Loucy (cell line): ENCODE measurements at regions not wholly inside any gene's neighbourhood (a gene's known extent, or its start where the extent isn't known, plus 50 kb on each side); places are given as distances from the start of the nearest gene placed in this dataset.

Source experiments
- H2AFZ ChIP-seq: fragments of 200-600 bp; sonication (generic); 2 replicates; pipeline ENCODE4 v1.6.0; 2016; ENCODE audit warnings: antibody characterized with exemption, mild to moderate bottlenecking, low read length, moderate library complexity
- H3F3A ChIP-seq: fragments of 200-600 bp; 2 replicates; pipeline ENCODE4 v1.6.0; 2016; ENCODE audit warnings: antibody characterized with exemption, low read depth, mild to moderate bottlenecking
- H3K27me3 ChIP-seq: fragments of 200-600 bp; sonication (generic); 2 replicates; pipeline ENCODE4 v1.6.1; 2014; ENCODE audit warnings: low read length, mild to moderate bottlenecking; ENCODE audit not compliant: insufficient read depth, poor library complexity, severe bottlenecking
- H3K36me3 ChIP-seq: fragments of 200-600 bp; sonication (generic); 2 replicates; pipeline ENCODE4 v1.6.1; 2016; ENCODE audit warnings: low read length; ENCODE audit not compliant: insufficient read depth
- H3K4me1 ChIP-seq: fragments of 200-600 bp; sonication (generic); 2 replicates; pipeline ENCODE4 v1.5.1; 2014; ENCODE audit warnings: low read length, mild to moderate bottlenecking; ENCODE audit not compliant: insufficient read depth, poor library complexity, severe bottlenecking
- H3K4me2 ChIP-seq: fragments of 200-600 bp; sonication (generic); 2 replicates; pipeline ENCODE4 v1.6.0; 2014; ENCODE audit warnings: antibody characterized with exemption, low read length, low read depth, mild to moderate bottlenecking; ENCODE audit not compliant: poor library complexity, severe bottlenecking
- H3K4me3 ChIP-seq: fragments of 200-600 bp; sonication (generic); 2 replicates; pipeline ENCODE4 v1.5.1; 2014; ENCODE audit warnings: low read length, mild to moderate bottlenecking, mixed read lengths; ENCODE audit not compliant: poor library complexity, severe bottlenecking
- H3K79me2 ChIP-seq: fragments of 200-600 bp; sonication (generic); 2 replicates; pipeline ENCODE4 v1.6.1; 2014; ENCODE audit warnings: low read length; ENCODE audit not compliant: insufficient read depth
- H3K9ac ChIP-seq: fragments of 200-600 bp; sonication (generic); 2 replicates; pipeline ENCODE4 v1.6.0; 2014; ENCODE audit warnings: mild to moderate bottlenecking, low read depth, low read length, moderate library complexity; ENCODE audit not compliant: poor library complexity, severe bottlenecking
- H3K9me2 ChIP-seq: fragments of 200-600 bp; sonication (generic); replicated peaks from 2 replicates; pipeline ENCODE4 v1.6.1; 2016; ENCODE audit warnings: low read depth, low read length, mixed read lengths
- H3K9me3 ChIP-seq: fragments of 200-600 bp; sonication (generic); 2 replicates; pipeline ENCODE4 v1.6.1; 2014; ENCODE audit warnings: mild to moderate bottlenecking, antibody characterized with exemption, low read length, low read depth; ENCODE audit not compliant: insufficient read depth
- H4K20me1 ChIP-seq: fragments of 200-600 bp; sonication (generic); 2 replicates; pipeline ENCODE4 v1.6.0; 2014; ENCODE audit warnings: antibody characterized with exemption, low read length, mild to moderate bottlenecking; ENCODE audit not compliant: insufficient read depth, poor library complexity, severe bottlenecking
- EZH2phosphoT487 ChIP-seq: fragments of 200-600 bp; IDR thresholded peaks from 2 replicates; pipeline ENCODE4 v1.6.1; 2018; ENCODE audit warnings: antibody characterized with exemption, mild to moderate bottlenecking, moderate library complexity, borderline replicate concordance
- TF ChIP-seq, protein P1 (sequence below): fragments of 200-600 bp; sonication (generic); conservative IDR thresholded peaks from 2 replicates; pipeline ENCODE4 v1.5.1; 2014; ENCODE audit warnings: mild to moderate bottlenecking, antibody characterized with exemption, low read length

DNA sequence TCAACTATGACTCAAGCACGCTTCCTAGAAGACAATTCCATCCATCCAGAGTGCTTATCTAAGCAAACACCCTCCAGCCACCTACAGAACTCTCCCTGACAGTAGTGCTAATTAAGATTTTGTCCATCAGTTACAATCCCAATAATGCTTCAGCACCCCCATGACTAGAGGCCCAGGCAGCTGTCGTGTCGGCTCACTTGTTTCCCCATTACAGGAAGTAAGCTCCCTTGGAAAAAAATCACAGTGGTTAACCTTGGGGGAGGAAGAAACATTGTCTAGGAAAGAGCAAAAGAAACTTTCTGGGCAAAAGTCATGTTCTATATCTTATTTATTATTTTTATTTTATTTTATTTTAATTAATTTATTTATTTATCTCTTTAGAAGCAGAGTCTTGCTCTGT lies 108.8 kb upstream of the LPAR1 start:
- no peaks in the 10 kb centered on the region for H4K20me1 ChIP-seq
- H3K9me3 ChIP-seq = no peaks in the 10 kb centered on the region
- no peak overlapping the region for H3K4me2 ChIP-seq

DNA sequence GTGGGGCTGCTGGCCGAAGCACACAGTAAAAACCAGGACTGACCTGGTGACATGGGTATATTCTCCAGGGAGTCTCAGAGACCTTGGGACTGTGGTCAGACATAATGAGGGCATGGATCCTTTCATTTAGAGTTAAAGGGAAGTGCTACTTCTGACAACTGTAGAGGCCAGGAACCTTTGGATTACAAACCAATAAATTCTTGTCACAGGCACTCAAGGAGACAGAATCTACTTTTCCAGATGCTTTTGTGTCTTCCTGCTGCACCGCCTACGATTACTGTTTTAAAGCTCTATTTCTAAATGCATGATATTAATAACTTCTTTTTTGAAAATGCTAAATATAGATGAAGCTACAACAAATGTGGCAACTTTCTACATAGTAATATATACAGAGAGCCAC lies 106.5 kb upstream of the LPAR1 start:
- 0 out of 2 replicates have a peak, but pooled peaks cover 4% of the 10 kb centered on the region for H3K9me2 ChIP-seq
- no peak overlapping the region for H3K9ac ChIP-seq
- no peak overlapping the region for H3K4me3 ChIP-seq
- H4K20me1 ChIP-seq = no peaks in the 10 kb centered on the region
- no peak overlapping the region for H2AFZ ChIP-seq
- TF ChIP-seq, protein P1, sequence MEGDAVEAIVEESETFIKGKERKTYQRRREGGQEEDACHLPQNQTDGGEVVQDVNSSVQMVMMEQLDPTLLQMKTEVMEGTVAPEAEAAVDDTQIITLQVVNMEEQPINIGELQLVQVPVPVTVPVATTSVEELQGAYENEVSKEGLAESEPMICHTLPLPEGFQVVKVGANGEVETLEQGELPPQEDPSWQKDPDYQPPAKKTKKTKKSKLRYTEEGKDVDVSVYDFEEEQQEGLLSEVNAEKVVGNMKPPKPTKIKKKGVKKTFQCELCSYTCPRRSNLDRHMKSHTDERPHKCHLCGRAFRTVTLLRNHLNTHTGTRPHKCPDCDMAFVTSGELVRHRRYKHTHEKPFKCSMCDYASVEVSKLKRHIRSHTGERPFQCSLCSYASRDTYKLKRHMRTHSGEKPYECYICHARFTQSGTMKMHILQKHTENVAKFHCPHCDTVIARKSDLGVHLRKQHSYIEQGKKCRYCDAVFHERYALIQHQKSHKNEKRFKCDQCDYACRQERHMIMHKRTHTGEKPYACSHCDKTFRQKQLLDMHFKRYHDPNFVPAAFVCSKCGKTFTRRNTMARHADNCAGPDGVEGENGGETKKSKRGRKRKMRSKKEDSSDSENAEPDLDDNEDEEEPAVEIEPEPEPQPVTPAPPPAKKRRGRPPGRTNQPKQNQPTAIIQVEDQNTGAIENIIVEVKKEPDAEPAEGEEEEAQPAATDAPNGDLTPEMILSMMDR = no peak
- TF ChIP-seq EZH2phosphoT487 = no peak
- no peaks in the 10 kb centered on the region for H3K4me1 ChIP-seq
- H3K4me2 ChIP-seq = no peak overlapping the region
- no peaks in the 10 kb centered on the region for H3K27me3 ChIP-seq
- no peaks in the 10 kb centered on the region for H3K36me3 ChIP-seq
- no peaks in the 10 kb centered on the region for H3K79me2 ChIP-seq
- no peaks in the 10 kb centered on the region for H3K9me3 ChIP-seq
- H3F3A ChIP-seq = no peaks in the 10 kb centered on the region

More for the DNA sequence above, 108.8 kb upstream of the LPAR1 start:
- H3K4me3 ChIP-seq = no peak overlapping the region
- no peaks in the 10 kb centered on the region for H3K79me2 ChIP-seq
- TF ChIP-seq EZH2phosphoT487 = no peak
- TF ChIP-seq, protein P1 = no peak
- H3F3A ChIP-seq = no peaks in the 10 kb centered on the region
- no peaks in the 10 kb centered on the region for H3K27me3 ChIP-seq
- H3K4me1 ChIP-seq = no peaks in the 10 kb centered on the region
- H3K9me2 ChIP-seq = no peaks in the 10 kb centered on the region
- no peaks in the 10 kb centered on the region for H3K36me3 ChIP-seq
- H2AFZ ChIP-seq = no peak overlapping the region
- H3K9ac ChIP-seq = no peak overlapping the region

DNA sequence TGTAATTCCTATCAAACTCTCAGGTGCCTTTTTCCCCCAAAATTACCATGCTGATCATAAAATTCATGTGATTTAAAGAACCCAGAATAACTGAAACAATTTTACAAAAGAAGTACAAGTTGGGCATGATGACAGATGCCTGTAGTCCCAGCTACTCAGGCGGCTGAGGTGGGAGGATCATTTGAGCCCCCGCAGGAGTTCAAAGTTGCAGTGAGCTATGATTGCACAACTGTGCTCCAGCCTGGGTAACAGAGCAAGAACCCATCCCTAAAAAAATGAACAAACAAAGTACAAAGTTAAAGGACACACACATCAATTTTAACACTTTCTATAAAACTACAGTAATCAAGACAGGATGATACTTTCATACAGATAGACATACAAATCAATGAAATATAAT lies 97.9 kb upstream of the LPAR1 start:
- Histone ChIP-seq H3K9ac (no peak overlapping the region), H3K79me2 (no peaks in the 10 kb centered on the region), H3K4me2 (no peak overlapping the region), H4K20me1 (no peaks in the 10 kb centered on the region), H3K4me3 (no peak overlapping the region), H3K27me3 (no peaks in the 10 kb centered on the region), H3K9me3 (no peaks in the 10 kb centered on the region), H3K9me2 (0 out of 2 replicates have a peak, but pooled peaks cover 4% of the 10 kb centered on the region), H3F3A (no peaks in the 10 kb centered on the region), H3K36me3 (no peaks in the 10 kb centered on the region), H3K4me1 (no peaks in the 10 kb centered on the region), H2AFZ (no peak overlapping the region)
- TF ChIP-seq, protein P1 = no peak
- TF ChIP-seq EZH2phosphoT487 = no peak
